ENCODE measurements at regions not wholly inside any gene's neighbourhood (a gene's known extent, or its start where the extent isn't known, plus 50 kb on each side); places are given as distances from the start of the nearest gene placed in this dataset.

DNA sequence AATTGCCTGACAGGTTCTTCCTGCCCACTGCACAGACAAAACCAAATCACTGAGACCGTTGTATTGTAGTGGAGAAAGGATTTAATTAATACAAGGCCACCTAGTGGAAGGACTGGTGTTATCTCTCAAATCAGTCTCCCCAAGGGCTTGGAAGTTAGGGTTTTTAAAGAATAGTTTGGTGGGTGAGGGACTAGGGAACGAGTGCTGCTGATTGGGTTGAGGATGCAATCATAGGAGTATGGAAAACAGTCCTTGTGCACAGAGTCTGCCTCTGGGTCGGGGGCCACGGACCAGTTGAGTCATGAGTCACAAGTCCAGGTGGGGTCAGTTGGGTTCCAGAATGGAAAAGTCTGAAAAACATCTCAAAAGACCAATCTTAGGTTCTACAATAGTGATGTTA, 89.1 kb downstream of the B3GNT2 start:
- no peak for TF ChIP-seq POLR2A (IDR thresholded peaks at IDR 0.05; ENCODE audit: low read depth, low read length)
- TF ChIP-seq POLR2AphosphoS5 (IDR thresholded peaks at IDR 0.05; ENCODE audit: low read depth, low read length), result no peak
- no peak for TF ChIP-seq TAF1 (IDR thresholded peaks at IDR 0.05; ENCODE audit: borderline replicate concordance, low read depth, low read length)
